MM.1S (cell line): ENCODE measurements at regions not wholly inside any gene's neighbourhood (a gene's known extent, or its start where the extent isn't known, plus 50 kb on each side); places are given as distances from the start of the nearest gene placed in this dataset.
"Not testable (repeated sequence)": the region's sequence is repeated elsewhere in the genome, so short reads cannot be mapped to it uniquely, and the experiment has no call there.

ENCODE experiments used
- CTCF ChIP-seq: fragments of 300-600 bp; sonication (generic); IDR thresholded peaks from 2 replicates; pipeline ENCODE4 v1.5.1; 2016; ENCODE audit warnings: antibody characterized with exemption, low read length, mixed read lengths
- EZH2 ChIP-seq: fragments of 300-600 bp; sonication (generic); optimal IDR thresholded peaks from 2 replicates; pipeline ENCODE3; 2017; ENCODE audit warnings: low read depth, mild to moderate bottlenecking, antibody characterized with exemption, low read length, mixed read lengths
- EZH2phosphoT487 ChIP-seq: fragments of 300-600 bp; sonication (generic); IDR thresholded peaks from 2 replicates; pipeline ENCODE4 v1.6.1; 2018; ENCODE audit warnings: antibody characterized with exemption, low read length

- not testable (repeated sequence) for TF ChIP-seq CTCF, EZH2phosphoT487, EZH2
Measured at GRCh38 chr1:120598331-120598951, 125.3 kb upstream of the NBPF26 start.
